Stomach smooth muscle (tissue), 2 donors: ENCODE measurements at regions not wholly inside any gene's neighbourhood (a gene's known extent, or its start where the extent isn't known, plus 50 kb on each side); places are given as distances from the start of the nearest gene placed in this dataset.

Experiments used
- H3K27ac ChIP-seq: one replicate; pipeline ENCODE4 v1.7.0; 2013; ENCODE audit warnings: mild to moderate bottlenecking, low read length, inconsistent platforms
- H3K27me3 ChIP-seq, 2 donors: one replicate each; pipeline ENCODE4 v1.7.0; 2013; ENCODE audit warnings: low read length in 2 of 2; ENCODE audit not compliant: insufficient read depth in 2 of 2, control insufficient read depth in 1 of 2
- H3K36me3 ChIP-seq, 2 donors: one replicate each; pipeline ENCODE4 v1.7.0; 2013; ENCODE audit warnings: low read length in 2 of 2; ENCODE audit not compliant: control insufficient read depth in 2 of 2, insufficient read depth in 2 of 2
- H3K4me1 ChIP-seq: one replicate; pipeline ENCODE4 v1.7.0; 2013; ENCODE audit warnings: low read length; ENCODE audit not compliant: control insufficient read depth, insufficient read depth
- H3K4me3 ChIP-seq, 2 donors: one replicate each; pipeline ENCODE4 v1.7.0; 2013; ENCODE audit warnings: low read length in 2 of 2
- H3K9ac ChIP-seq, 2 donors: one replicate each; pipeline ENCODE4 v1.7.0; 2013; ENCODE audit warnings: low read length in 2 of 2, mild to moderate bottlenecking in 1 of 2
- H3K9me3 ChIP-seq, 2 donors: one replicate each; pipeline ENCODE4 v1.7.0; 2013; ENCODE audit warnings: low read length in 2 of 2; ENCODE audit not compliant: control insufficient read depth in 2 of 2
- donor health status: healthy.
- donor health status: Pancreatic carcinoma.

DNA sequence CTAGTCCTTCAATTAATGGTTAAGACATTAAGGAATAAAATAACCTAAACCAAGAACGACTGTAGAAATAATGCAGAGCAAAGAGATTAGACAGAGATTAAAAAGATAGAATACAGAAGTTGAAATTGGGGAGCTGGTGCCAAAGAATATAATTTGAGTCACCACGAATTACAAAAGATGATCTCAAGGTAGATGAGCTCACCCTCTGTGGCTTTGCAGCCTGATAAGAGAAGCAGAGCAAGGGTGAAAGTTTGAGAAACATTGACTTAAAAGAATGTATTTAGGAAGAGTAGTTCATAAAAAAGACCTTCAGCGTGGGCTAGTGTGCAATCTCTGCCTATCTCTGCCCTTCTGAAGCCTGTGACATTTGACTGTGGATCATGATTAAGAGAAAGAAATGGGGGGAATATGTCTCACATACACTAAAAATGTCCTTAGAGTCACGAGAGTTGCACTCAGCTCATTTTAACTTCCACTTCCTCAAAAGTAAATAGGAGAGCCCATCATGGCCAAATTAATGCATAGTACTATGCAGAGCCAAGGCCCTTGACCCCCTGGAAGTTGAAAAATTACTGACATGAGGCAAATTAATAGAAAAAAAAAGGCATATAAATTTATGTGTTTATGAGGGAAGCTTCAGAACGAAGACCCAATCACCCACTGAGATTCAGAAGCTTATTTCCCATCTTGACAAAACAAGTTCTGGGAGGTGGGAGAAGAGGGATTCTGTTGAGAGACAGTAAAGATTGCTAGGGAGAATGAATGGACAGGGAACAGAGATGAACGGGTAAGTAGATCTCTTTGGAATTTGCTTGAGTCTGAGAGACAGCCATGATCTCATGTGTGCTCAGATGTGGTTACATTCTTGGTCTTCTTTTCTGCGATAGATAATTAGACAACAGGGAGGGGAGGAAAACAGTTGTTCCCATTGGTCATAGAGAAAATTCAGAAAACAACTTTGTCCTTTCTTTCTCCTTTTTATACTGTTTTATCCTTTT lies 395.4 kb upstream of the LRRC7 start:
- Histone ChIP-seq H3K4me1 (no peaks in the 10 kb centered on the region), H3K36me3 (no peaks in the 10 kb centered on the region), H3K9me3 (no peaks in the 10 kb centered on the region), H3K4me3 (no peak overlapping the region), H3K27ac (no peak overlapping the region), H3K27me3 (no peaks in the 10 kb centered on the region), H3K9ac (no peak overlapping the region)

DNA sequence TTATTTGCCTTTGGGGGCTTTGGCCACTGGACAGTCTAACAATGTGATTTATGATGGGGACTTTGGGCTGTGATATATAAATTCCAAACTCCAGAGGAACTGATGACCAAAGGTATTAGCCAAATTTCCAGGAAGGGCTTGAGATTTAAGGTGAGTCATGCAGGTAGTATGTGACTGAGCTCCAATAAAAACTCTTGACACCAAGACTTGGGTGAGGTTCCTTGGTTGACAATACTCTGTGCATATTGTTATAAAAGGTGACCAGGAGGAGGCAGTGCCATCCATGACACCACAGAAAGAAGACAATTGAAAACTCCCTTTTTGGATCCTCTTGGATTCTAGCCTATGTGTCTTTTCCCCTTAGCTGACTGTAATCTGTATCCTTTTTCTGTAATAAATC lies 392.7 kb upstream of the LRRC7 start:
- no peak overlapping the region for H3K27ac ChIP-seq
- no peak overlapping the region for H3K9ac ChIP-seq
- no peaks in the 10 kb centered on the region for H3K36me3 ChIP-seq
- no peak overlapping the region for H3K4me3 ChIP-seq
- H3K4me1 ChIP-seq, result no peaks in the 10 kb centered on the region
- H3K9me3 ChIP-seq, result no peaks in the 10 kb centered on the region
- H3K27me3 ChIP-seq, result no peaks in the 10 kb centered on the region

DNA sequence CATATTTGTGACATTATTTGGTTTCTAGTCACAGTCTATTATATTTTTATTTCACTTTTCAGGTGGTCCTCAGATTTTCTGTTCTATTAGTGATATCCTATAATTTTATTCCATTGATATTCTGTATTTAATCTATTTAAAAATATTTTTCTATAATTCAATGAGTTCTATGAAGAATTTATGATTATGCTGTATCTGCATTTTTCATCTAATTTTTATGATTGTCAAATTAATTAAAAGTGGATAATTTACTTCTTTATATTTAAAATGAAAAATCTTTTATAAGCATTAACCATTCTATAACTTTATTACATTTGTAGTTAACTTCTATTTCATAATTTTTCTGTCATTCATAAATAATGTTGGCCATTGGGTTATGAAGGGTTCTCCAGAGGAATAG lies 387.4 kb upstream of the LRRC7 start:
- Histone ChIP-seq H3K4me3 (no peak overlapping the region), H3K9ac (no peak overlapping the region), H3K27me3 (no peaks in the 10 kb centered on the region), H3K36me3 (no peaks in the 10 kb centered on the region), H3K4me1 (no peaks in the 10 kb centered on the region), H3K27ac (no peak overlapping the region), H3K9me3 (no peaks in the 10 kb centered on the region)

DNA sequence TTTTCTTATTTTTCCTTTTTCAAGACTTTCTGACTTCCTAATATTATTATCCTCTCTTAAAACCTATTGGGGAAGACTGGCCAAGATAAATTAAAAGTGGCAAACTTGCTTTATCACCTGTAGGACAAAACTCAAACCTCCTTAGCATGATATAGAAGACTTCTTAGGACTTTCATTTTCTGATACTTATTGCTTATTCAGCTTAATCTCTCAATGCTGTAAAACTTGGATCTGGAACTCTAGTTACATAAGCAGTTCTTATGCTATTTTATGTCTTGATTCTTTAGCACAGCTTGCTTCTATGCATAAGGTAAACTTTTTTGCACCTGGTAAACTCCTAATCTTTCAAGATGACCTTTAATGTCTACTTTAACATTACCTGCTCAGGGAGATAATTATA lies 382.3 kb upstream of the LRRC7 start:
- H3K9ac ChIP-seq, result no peak overlapping the region
- H3K4me3 ChIP-seq, result no peak overlapping the region
- H3K27ac ChIP-seq, result no peak overlapping the region
- H3K27me3 ChIP-seq, result no peaks in the 10 kb centered on the region
- H3K36me3 ChIP-seq, result no peaks in the 10 kb centered on the region
- H3K4me1 ChIP-seq, result no peaks in the 10 kb centered on the region
- H3K9me3 ChIP-seq, result no peaks in the 10 kb centered on the region

DNA sequence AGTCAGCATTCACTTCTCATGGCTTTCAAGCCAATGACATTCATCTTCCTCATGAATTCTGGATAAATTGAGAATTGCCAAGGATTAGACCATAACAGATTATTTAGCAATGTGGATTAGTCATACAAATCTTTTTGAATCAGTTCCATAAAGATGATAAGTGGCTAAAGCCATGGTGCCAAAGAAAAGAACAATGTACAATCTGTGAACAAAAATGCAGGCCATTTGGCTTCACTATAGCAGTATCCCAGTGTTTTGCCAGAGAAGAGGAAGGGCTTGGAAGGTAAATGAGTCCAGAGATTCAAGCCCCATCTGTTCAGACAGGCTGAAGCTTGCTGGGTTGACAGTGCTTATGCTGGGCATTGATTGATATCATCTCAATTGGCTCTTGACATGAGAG lies 376.4 kb upstream of the LRRC7 start:
- no peak overlapping the region for H3K4me3 ChIP-seq
- H3K9ac ChIP-seq, result no peak overlapping the region
- H3K4me1 ChIP-seq, result no peaks in the 10 kb centered on the region
- no peaks in the 10 kb centered on the region for H3K36me3 ChIP-seq
- H3K27ac ChIP-seq, result no peak overlapping the region
- H3K27me3 ChIP-seq, result no peaks in the 10 kb centered on the region
- no peaks in the 10 kb centered on the region for H3K9me3 ChIP-seq

DNA sequence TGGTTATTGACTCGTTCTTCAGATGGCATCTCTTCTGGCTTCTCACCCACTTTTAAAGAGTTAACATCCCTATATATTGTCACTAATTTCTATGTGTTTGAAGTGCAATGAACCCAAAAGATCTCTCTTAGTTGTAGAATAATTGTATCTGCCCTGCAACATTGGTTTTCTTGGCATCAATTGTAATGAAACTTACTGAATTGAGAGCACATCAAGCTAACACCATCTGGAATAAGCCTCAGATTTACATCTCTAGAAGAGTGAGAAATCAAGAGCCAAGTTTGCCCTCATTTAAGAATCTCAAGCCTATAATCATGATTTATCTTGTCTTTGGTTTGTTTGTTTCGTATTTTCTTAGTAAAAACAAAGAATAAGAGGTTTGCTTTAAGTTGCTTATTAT lies 372.6 kb upstream of the LRRC7 start:
- Histone ChIP-seq H3K27me3 (no peaks in the 10 kb centered on the region), H3K4me3 (no peak overlapping the region), H3K9ac (no peak overlapping the region), H3K27ac (no peak overlapping the region), H3K4me1 (no peaks in the 10 kb centered on the region), H3K36me3 (no peaks in the 10 kb centered on the region), H3K9me3 (no peaks in the 10 kb centered on the region)

DNA sequence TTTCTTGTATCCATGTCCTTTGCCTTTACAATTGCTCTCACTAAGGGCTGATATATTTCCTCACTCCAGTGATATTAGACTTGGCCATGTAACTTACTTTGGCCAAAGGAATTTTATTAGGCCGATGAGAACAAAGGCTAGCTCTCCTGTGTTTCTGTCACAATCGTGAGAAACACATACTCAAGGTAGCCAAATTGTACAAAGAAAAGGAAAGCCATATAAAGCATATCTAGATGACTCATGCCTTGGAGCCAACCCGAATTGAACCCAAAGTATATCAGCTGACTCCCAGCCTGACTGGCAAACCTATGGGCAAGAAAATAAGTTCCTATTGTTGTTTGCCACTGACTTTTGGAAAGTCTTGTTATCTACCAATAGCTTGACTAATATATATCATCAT lies 371.7 kb upstream of the LRRC7 start:
- no peak overlapping the region for H3K4me3 ChIP-seq
- H3K27ac ChIP-seq, result no peak overlapping the region
- no peaks in the 10 kb centered on the region for H3K27me3 ChIP-seq
- H3K9me3 ChIP-seq, result no peaks in the 10 kb centered on the region
- no peaks in the 10 kb centered on the region for H3K4me1 ChIP-seq
- H3K36me3 ChIP-seq, result no peaks in the 10 kb centered on the region
- no peak overlapping the region for H3K9ac ChIP-seq

DNA sequence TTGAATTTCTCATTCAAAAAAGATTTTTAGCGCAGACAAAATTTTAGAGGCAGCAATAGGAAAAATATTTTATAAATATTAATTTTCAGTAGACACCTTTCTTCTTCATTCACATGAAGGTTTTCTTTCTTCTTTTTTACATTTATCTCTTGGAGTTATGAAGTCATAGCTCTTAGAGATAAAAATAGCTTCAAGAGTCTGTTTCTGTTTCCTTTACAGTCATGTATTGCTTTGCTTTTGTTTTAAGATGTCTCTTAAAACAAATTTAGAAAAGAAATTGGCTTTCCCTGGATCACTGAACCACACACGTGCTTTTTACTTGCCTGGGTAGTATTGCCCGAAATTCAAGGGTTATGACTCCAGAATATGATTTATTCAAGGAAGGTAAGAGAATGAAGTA lies 369.9 kb upstream of the LRRC7 start:
- Histone ChIP-seq H3K4me1 (no peaks in the 10 kb centered on the region), H3K9ac (no peak overlapping the region), H3K4me3 (no peak overlapping the region), H3K27ac (no peak overlapping the region), H3K36me3 (no peaks in the 10 kb centered on the region), H3K9me3 (no peaks in the 10 kb centered on the region), H3K27me3 (no peaks in the 10 kb centered on the region)

DNA sequence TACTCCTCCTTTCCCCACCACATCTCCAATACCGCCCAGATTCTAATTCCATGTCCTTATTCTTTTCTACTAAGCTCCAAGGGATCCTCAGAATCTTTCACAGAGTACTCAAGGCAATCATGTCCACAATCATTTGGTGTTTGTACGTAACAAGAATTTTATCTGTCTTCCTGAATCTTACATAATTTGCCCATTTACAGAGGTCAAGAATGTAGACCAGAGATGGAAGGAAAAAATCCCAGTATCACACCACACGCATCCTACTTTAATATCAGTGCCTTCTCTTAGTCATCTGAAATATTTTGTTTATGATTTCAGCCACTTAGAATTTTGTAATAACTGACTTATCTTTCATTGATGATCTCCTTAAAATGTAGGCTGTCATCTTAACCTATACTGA lies 366.0 kb upstream of the LRRC7 start:
- no peaks in the 10 kb centered on the region for H3K4me1 ChIP-seq
- no peak overlapping the region for H3K9ac ChIP-seq
- no peak overlapping the region for H3K4me3 ChIP-seq
- no peak overlapping the region for H3K27ac ChIP-seq
- no peaks in the 10 kb centered on the region for H3K27me3 ChIP-seq
- H3K9me3 ChIP-seq, result no peaks in the 10 kb centered on the region
- no peaks in the 10 kb centered on the region for H3K36me3 ChIP-seq

DNA sequence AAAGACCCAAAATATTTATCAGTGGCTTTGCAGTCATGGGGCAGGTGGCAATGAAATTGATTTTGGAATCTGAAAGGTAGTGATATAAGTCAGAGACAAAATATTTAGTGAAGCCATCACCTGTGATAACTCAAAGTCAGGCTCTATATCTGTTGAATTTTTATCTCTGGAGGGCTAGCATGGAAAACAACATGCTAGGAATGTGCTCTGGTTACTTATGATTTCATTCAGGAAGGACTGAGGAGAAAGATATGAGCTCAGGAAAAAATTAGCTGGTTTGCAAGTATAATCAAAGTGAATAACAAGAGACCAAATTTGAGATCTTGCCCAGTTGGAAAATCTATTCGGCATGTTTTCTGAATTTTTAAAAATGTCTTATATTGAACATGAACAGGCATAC lies 364.6 kb upstream of the LRRC7 start:
- no peak overlapping the region for H3K4me3 ChIP-seq
- no peaks in the 10 kb centered on the region for H3K27me3 ChIP-seq
- no peaks in the 10 kb centered on the region for H3K4me1 ChIP-seq
- H3K36me3 ChIP-seq, result no peaks in the 10 kb centered on the region
- no peak overlapping the region for H3K27ac ChIP-seq
- no peaks in the 10 kb centered on the region for H3K9me3 ChIP-seq
- no peak overlapping the region for H3K9ac ChIP-seq

DNA sequence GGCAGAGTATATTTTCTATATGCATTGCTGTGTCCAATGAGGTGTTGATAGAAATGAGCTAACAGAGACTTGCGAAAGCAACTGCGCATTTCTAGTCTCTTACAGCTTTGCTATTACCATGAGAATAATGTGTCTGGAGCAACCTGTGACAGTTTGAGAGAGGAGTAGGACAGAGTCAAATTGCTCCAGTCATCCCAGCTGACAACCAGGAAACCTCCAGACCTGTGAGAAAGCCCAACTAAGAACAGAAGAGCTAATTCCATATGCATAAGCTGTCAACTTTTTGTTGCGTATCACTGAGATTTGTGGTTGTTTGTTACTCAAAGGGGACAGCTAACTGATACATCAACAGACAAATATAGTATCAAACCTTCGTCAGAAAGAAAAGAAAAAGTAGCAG lies 354.1 kb upstream of the LRRC7 start:
- no peak overlapping the region for H3K4me3 ChIP-seq
- no peak overlapping the region for H3K9ac ChIP-seq
- no peaks in the 10 kb centered on the region for H3K9me3 ChIP-seq
- no peak overlapping the region for H3K27ac ChIP-seq
- no peaks in the 10 kb centered on the region for H3K36me3 ChIP-seq
- H3K4me1 ChIP-seq, result no peaks in the 10 kb centered on the region
- no peaks in the 10 kb centered on the region for H3K27me3 ChIP-seq
